IPS-NIHi11 (cell line): ENCODE measurements at regions not wholly inside any gene's neighbourhood (a gene's known extent, or its start where the extent isn't known, plus 50 kb on each side); places are given as distances from the start of the nearest gene placed in this dataset.

ENCODE experiments used
- DNase-seq: peaks from one replicate; pipeline ENCODE4 v3.0.0; 2012; ENCODE audit warnings: mixed read lengths, low spot score

GRCh38 chr20:7347409-7347808 lies 579.9 kb downstream of the BMP2 start:
- no peak for DNase-seq

GRCh38 chr20:7348253-7348652 lies 580.8 kb downstream of the BMP2 start:
- no peak for DNase-seq

GRCh38 chr20:7352165-7352564 lies 584.7 kb downstream of the BMP2 start:
- DNase-seq: no peak

- no peak for DNase-seq
Observed at GRCh38 chr20:7355051-7355450, 585.2 kb downstream of the HAO1 start.

GRCh38 chr20:7358670-7359069 lies 581.6 kb downstream of the HAO1 start:
- peak; percentile 35 for DNase-seq

- DNase-seq: no peak
Observed at GRCh38 chr20:7359739-7360138, 580.5 kb downstream of the HAO1 start.

GRCh38 chr20:7361321-7361720 lies 578.9 kb downstream of the HAO1 start:
- DNase-seq: no peak

- DNase-seq: no peak
Observed at GRCh38 chr20:7361931-7362330, 578.3 kb downstream of the HAO1 start.

- no peak for DNase-seq
Observed at GRCh38 chr20:7362601-7363000, 577.7 kb downstream of the HAO1 start.

GRCh38 chr20:7366189-7366588 lies 574.1 kb downstream of the HAO1 start:
- DNase-seq: no peak

- DNase-seq: no peak
Observed at GRCh38 chr20:7371518-7372163, 568.6 kb downstream of the HAO1 start.

GRCh38 chr20:7375905-7376304 lies 564.4 kb downstream of the HAO1 start:
- no peak for DNase-seq

GRCh38 chr20:7378864-7379605 lies 561.2 kb downstream of the HAO1 start:
- DNase-seq: no peak

- no peak for DNase-seq
Observed at GRCh38 chr20:7379621-7380220, 560.5 kb downstream of the HAO1 start.

- DNase-seq: no peak
Observed at GRCh38 chr20:7383216-7383615, 557.0 kb downstream of the HAO1 start.

GRCh38 chr20:7387638-7388193 lies 552.5 kb downstream of the HAO1 start:
- DNase-seq: no peak

GRCh38 chr20:7389216-7389615 lies 551.0 kb downstream of the HAO1 start:
- DNase-seq: no peak

- DNase-seq: no peak
Observed at GRCh38 chr20:7392542-7393206, 547.6 kb downstream of the HAO1 start.

- no peak for DNase-seq
Observed at GRCh38 chr20:7399114-7399513, 541.1 kb downstream of the HAO1 start.

GRCh38 chr20:7399575-7399974 lies 540.7 kb downstream of the HAO1 start:
- DNase-seq: no peak

- no peak for DNase-seq
Observed at GRCh38 chr20:7406671-7407070, 533.6 kb downstream of the HAO1 start.

GRCh38 chr20:7410150-7410549 lies 530.1 kb downstream of the HAO1 start:
- DNase-seq: no peak

- DNase-seq: no peak
Observed at GRCh38 chr20:7411075-7411474, 529.2 kb downstream of the HAO1 start.
